Suprapubic skin (tissue), 4 donors: ENCODE measurements at regions not wholly inside any gene's neighbourhood (a gene's known extent, or its start where the extent isn't known, plus 50 kb on each side); places are given as distances from the start of the nearest gene placed in this dataset.

Experiments
- CTCF ChIP-seq, 2 donors: fragments of 200-600 bp in 1 of 2; fragments of 450-650 bp in 1 of 2; sonication (generic) in 1 of 2; IDR thresholded peaks; one replicate each; pipeline ENCODE4 v1.5.1; 2016 to 2019; ENCODE audit warnings: antibody characterized with exemption in 2 of 2, mild to moderate bottlenecking in 1 of 2, moderate library complexity in 1 of 2
- POLR2A ChIP-seq, 2 donors: fragments of 450-650 bp; IDR thresholded peaks; one replicate each; pipeline ENCODE4 v1.6.1; 2017; ENCODE audit warnings: antibody characterized with exemption in 2 of 2, mild to moderate bottlenecking in 2 of 2, moderate library complexity in 2 of 2
- POLR2AphosphoS5 ChIP-seq, 3 donors: sonication (generic); formaldehyde crosslinking; IDR thresholded peaks; one replicate each; pipeline ENCODE4 v1.6.1; 2017; ENCODE audit warnings: antibody characterized with exemption in 3 of 3

DNA sequence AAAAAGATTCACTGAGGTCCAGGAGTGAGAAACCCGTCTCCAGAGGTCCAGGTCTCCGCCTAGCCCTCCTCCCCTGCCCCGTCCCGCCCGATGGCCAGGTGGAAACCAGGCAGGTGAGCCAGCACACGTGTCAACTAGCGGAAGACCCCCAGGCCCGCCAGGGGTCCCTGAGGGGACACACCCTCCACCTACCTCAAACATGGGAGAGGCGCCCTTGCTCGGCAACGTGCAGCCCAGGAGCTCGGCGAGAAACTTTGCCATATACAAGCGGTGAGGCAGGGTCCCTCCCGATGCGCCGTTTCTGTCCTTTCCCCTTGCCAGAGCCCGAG is 330.0 kb downstream of the HNRNPD start:
- TF ChIP-seq POLR2AphosphoS5 (IDR thresholded peaks at IDR 0.05), result no peak
- no peak for TF ChIP-seq POLR2A (IDR thresholded peaks at IDR 0.05)
- TF ChIP-seq CTCF (IDR thresholded peaks at IDR 0.05), result no peak
